HEK293 (cell line): ENCODE measurements at regions not wholly inside any gene's neighbourhood (a gene's known extent, or its start where the extent isn't known, plus 50 kb on each side); places are given as distances from the start of the nearest gene placed in this dataset.

ENCODE experiments used
- CTCF ChIA-PET: fragments of 350-600 bp; formaldehyde crosslinking; extraction: SDS; loops from one replicate; lab custom pipeline; 2021; ENCODE audit warnings: antibody characterized with exemption; lab: Yijun Ruan, JAX
- POLR2A ChIA-PET: fragments of 300-600 bp; formaldehyde crosslinking; extraction: SDS; loops from one replicate; lab custom pipeline; 2020; ENCODE audit warnings: antibody characterized with exemption, inconsistent platforms; lab: Yijun Ruan, JAX
- H3K27ac ChIP-seq: fragments of 200-500 bp; sonication (Bioruptor generic); 2 replicates; pipeline ENCODE4 v1.5.1; 2014; ENCODE audit warnings: low read depth, low read length, control low read depth, inconsistent platforms; ENCODE audit errors: extremely low read depth
- H3K36me3 ChIP-seq, 2 experiments: fragments of 200-500 bp in 1 of 2; sonication (Bioruptor generic) in 1 of 2; 1 replicate in 1 of 2; 2 replicates in 1 of 2; pipeline ENCODE4 v1.5.1; 2014 to 2017; ENCODE audit warnings: inconsistent platforms in 2 of 2, low read length in 2 of 2; ENCODE audit not compliant: control insufficient read depth in 2 of 2, insufficient read depth in 1 of 2
- H3K4me1 ChIP-seq: fragments of 200-500 bp; sonication (Bioruptor generic); 2 replicates; pipeline ENCODE4 v1.5.1; 2014; ENCODE audit warnings: mild to moderate bottlenecking, low read length, inconsistent platforms; ENCODE audit not compliant: control insufficient read depth, insufficient read depth
- H3K4me3 ChIP-seq: 2 replicates; pipeline ENCODE4 v1.5.1; 2011; ENCODE audit warnings: low read depth, mild to moderate bottlenecking, control low read depth, low read length, moderate library complexity
- H3K9me3 ChIP-seq: fragments of 200-500 bp; sonication (Bioruptor generic); 2 replicates; pipeline ENCODE4 v1.5.1; 2014; ENCODE audit warnings: low read depth, low read length, inconsistent platforms; ENCODE audit not compliant: control insufficient read depth, insufficient read depth
- GFI1B ChIP-seq: fragments of 450-650 bp; formaldehyde crosslinking; IDR thresholded peaks from 2 replicates; pipeline ENCODE4 v1.5.1; 2016; ENCODE audit warnings: missing biosample characterization, missing genetic modification characterization
- HOXA7 ChIP-seq: sonication (generic); formaldehyde crosslinking; IDR thresholded peaks from 2 replicates; pipeline ENCODE4 v1.8.1; 2022; ENCODE audit warnings: missing genetic modification reagents, borderline replicate concordance
- KLF7 ChIP-seq: fragments of 450-650 bp; formaldehyde crosslinking; IDR thresholded peaks from 2 replicates; pipeline ENCODE4 v1.5.1; 2016; ENCODE audit warnings: missing biosample characterization, missing genetic modification characterization, borderline replicate concordance
- MZF1 ChIP-seq: fragments of 450-650 bp; formaldehyde crosslinking; IDR thresholded peaks from 2 replicates; pipeline ENCODE4 v1.5.1; 2017; ENCODE audit warnings: missing biosample characterization, missing genetic modification characterization, borderline replicate concordance
- ZBTB48 ChIP-seq: fragments of 450-650 bp; formaldehyde crosslinking; IDR thresholded peaks from 2 replicates; pipeline ENCODE4 v1.5.1; 2016; ENCODE audit warnings: missing biosample characterization, missing genetic modification characterization
- ZNF146 ChIP-seq: fragments of 450-650 bp; formaldehyde crosslinking; IDR thresholded peaks from 2 replicates; pipeline ENCODE4 v1.5.1; 2016; ENCODE audit warnings: missing biosample characterization, missing genetic modification characterization
- ZNF169 ChIP-seq: fragments of 450-650 bp; formaldehyde crosslinking; IDR thresholded peaks from 2 replicates; pipeline ENCODE4 v1.5.1; 2016; ENCODE audit warnings: missing biosample characterization, missing genetic modification characterization
- ZNF211 ChIP-seq: fragments of 450-650 bp; formaldehyde crosslinking; IDR thresholded peaks from 2 replicates; pipeline ENCODE4 v1.5.1; 2016; ENCODE audit warnings: low read depth, missing biosample characterization, missing genetic modification characterization
- ZNF266 ChIP-seq: fragments of 450-650 bp; formaldehyde crosslinking; IDR thresholded peaks from 2 replicates; pipeline ENCODE4 v1.5.1; 2016; ENCODE audit warnings: missing biosample characterization, missing genetic modification characterization, low read depth
- ZNF433 ChIP-seq: fragments of 450-650 bp; formaldehyde crosslinking; IDR thresholded peaks from 2 replicates; pipeline ENCODE4 v1.5.1; 2016; ENCODE audit warnings: missing biosample characterization, missing genetic modification characterization, low read depth
- ZNF600 ChIP-seq: fragments of 450-650 bp; formaldehyde crosslinking; IDR thresholded peaks from 2 replicates; pipeline ENCODE4 v1.5.1; 2016; ENCODE audit warnings: missing biosample characterization, missing genetic modification characterization
- ZNF768 ChIP-seq: fragments of 450-650 bp; formaldehyde crosslinking; IDR thresholded peaks from 2 replicates; pipeline ENCODE4 v1.5.1; 2018; ENCODE audit warnings: missing biosample characterization, mild to moderate bottlenecking, missing genetic modification characterization
- TF ChIP-seq, protein P1 (sequence below): fragments of 450-650 bp; formaldehyde crosslinking; IDR thresholded peaks from 2 replicates; pipeline ENCODE4 v1.5.1; 2016; ENCODE audit warnings: missing biosample characterization, missing genetic modification characterization
- TF ChIP-seq, protein P2 (sequence below): fragments of 450-650 bp; formaldehyde crosslinking; IDR thresholded peaks from 2 replicates; pipeline ENCODE4 v1.5.1; 2017; ENCODE audit warnings: missing biosample characterization, missing genetic modification characterization
- TF ChIP-seq, protein P3 (sequence below): fragments of 450-650 bp; formaldehyde crosslinking; IDR thresholded peaks from 2 replicates; pipeline ENCODE4 v1.5.0; 2017; ENCODE audit warnings: missing biosample characterization, missing genetic modification characterization, borderline replicate concordance

DNA sequence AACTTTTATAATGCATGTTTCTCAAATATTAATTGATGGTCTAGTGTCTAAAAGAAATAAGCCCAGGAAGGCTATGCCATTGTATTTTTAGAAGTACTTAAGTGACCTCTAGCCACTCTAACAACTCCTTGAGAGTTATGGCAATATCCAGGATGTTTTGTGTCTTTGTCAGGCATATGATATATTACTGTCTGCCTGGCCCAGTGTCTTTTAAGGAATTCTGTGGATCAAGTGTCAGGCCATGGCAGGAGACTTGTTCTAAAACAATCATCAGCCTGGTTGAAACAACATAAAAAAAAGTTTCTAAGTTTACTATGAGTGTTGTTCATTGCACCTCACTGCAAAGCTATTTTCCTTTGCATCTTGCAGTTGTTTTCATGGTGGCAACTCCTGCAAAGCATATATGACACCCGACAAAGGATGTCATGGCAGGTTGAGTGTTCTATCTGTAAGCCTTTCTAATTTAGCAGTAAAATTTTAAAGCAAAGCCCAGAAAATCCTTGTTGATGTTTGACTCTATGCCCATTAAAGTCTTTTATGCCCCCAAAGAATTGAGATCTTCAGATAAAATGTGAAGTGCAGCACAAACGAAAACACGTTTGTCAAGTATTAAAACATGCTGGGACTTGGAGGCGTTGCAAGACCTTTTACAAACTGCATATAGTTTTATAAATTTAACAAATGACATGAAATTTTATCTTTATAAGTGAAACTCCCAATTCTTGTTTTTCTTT is 89.5 kb upstream of the SLC38A2 start (continued):
- TF ChIP-seq KLF7 (tag by site-specific recombination) (no peak), ZNF600 (tag by site-specific recombination) (0 out of 2 replicates have a peak, but pooled peaks have one; percentile 19), ZBTB48 (no peak), ZNF211 (tag by site-specific recombination) (no peak), ZNF433 (tag by site-specific recombination) (no peak)

DNA sequence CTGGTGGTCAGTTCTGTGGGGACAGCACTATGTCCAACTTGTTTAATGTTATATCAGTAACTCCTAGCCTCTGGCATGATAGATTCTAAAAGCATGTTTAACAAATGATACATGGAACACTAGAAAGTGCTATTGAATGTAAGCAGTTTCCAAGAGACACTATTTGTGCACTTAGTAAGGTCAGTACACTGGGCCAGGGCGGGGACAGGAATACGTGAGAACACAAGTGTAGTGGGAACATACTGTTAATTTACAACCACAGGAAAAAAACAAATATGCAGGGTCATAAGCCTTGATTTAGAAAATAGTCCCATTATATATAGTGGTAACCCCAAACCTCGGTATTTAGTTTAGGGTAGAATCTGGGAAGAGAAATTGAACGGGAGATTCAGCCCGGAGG is 88.9 kb upstream of the SLC38A2 start:
- no peak overlapping the region for H3K27ac ChIP-seq
- ChIA-PET CTCF (no interaction called here), POLR2A (no interaction called here)
- no peaks in the 10 kb centered on the region for H3K9me3 ChIP-seq
- no peak overlapping the region for H3K4me3 ChIP-seq
- H3K4me1 ChIP-seq: peaks cover 14% of the 10 kb centered on the region
- TF ChIP-seq ZNF146 (tag by site-specific recombination): no peak
- TF ChIP-seq, protein P1, sequence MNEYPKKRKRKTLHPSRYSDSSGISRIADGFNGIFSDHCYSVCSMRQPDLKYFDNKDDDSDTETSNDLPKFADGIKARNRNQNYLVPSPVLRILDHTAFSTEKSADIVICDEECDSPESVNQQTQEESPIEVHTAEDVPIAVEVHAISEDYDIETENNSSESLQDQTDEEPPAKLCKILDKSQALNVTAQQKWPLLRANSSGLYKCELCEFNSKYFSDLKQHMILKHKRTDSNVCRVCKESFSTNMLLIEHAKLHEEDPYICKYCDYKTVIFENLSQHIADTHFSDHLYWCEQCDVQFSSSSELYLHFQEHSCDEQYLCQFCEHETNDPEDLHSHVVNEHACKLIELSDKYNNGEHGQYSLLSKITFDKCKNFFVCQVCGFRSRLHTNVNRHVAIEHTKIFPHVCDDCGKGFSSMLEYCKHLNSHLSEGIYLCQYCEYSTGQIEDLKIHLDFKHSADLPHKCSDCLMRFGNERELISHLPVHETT (tag by site-specific recombination): no peak
- TF ChIP-seq, protein P2, sequence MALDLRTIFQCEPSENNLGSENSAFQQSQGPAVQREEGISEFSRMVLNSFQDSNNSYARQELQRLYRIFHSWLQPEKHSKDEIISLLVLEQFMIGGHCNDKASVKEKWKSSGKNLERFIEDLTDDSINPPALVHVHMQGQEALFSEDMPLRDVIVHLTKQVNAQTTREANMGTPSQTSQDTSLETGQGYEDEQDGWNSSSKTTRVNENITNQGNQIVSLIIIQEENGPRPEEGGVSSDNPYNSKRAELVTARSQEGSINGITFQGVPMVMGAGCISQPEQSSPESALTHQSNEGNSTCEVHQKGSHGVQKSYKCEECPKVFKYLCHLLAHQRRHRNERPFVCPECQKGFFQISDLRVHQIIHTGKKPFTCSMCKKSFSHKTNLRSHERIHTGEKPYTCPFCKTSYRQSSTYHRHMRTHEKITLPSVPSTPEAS: no peak
- no peak for TF ChIP-seq ZNF768 (tag by site-specific recombination)
- TF ChIP-seq, protein P3, sequence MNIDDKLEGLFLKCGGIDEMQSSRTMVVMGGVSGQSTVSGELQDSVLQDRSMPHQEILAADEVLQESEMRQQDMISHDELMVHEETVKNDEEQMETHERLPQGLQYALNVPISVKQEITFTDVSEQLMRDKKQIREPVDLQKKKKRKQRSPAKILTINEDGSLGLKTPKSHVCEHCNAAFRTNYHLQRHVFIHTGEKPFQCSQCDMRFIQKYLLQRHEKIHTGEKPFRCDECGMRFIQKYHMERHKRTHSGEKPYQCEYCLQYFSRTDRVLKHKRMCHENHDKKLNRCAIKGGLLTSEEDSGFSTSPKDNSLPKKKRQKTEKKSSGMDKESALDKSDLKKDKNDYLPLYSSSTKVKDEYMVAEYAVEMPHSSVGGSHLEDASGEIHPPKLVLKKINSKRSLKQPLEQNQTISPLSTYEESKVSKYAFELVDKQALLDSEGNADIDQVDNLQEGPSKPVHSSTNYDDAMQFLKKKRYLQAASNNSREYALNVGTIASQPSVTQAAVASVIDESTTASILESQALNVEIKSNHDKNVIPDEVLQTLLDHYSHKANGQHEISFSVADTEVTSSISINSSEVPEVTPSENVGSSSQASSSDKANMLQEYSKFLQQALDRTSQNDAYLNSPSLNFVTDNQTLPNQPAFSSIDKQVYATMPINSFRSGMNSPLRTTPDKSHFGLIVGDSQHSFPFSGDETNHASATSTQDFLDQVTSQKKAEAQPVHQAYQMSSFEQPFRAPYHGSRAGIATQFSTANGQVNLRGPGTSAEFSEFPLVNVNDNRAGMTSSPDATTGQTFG (tag by site-specific recombination): no peak
- no peak for TF ChIP-seq ZNF266 (tag by site-specific recombination)
- no peaks in the 10 kb centered on the region for H3K36me3 ChIP-seq

DNA sequence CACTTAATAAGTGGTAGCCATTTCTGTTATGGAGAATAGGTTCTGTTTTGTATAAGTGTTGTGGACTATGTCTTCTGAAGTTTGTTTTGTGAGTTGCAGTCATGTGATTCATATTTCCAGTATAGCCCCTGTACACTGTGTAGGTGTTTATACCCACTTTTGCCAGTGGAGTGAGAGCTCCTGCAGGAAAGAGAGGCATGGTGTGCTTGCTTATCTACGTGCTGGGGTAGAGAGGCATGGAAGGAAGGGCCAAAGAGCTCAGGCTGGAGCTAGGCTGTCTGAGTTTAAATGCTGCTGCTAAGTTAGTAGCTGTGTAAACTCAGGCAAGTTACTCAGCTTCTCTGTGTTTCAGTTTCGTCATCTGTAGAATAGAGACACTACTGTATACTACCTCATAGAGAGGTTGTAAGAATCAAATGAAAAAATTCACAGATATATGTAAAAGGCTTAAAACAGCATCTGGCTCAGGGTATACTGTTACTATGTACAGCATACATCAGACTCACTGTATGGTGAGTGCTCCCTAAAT is 88.2 kb upstream of the SLC38A2 start:
- CTCF ChIA-PET: interaction anchor here (0.8 kb wide), 1 partner anchor 10 kb away, joined by 3 read pairs; no protein-coding TSS in a partner anchor
- no peaks in the 10 kb centered on the region for H3K36me3 ChIP-seq
- no peaks in the 10 kb centered on the region for H3K9me3 ChIP-seq
- no peak overlapping the region for H3K4me3 ChIP-seq
- POLR2A ChIA-PET: interaction anchor here (0.5 to 1.3 kb wide), 2 partner anchors 10 to 13 kb away, joined by 3 read pairs; no protein-coding TSS in a partner anchor
- peaks cover 19% of the 10 kb centered on the region for H3K4me1 ChIP-seq
- no peak for TF ChIP-seq HOXA7 (CRISPR knock-in tag)
- TF ChIP-seq ZNF169 (tag by site-specific recombination): no peak
- TF ChIP-seq MZF1 (tag by site-specific recombination): no peak
- TF ChIP-seq ZNF146 (tag by site-specific recombination): no peak
- no peak for TF ChIP-seq GFI1B
- H3K27ac ChIP-seq: no peak overlapping the region
